ENCODE measurements at regions not wholly inside any gene's neighbourhood (a gene's known extent, or its start where the extent isn't known, plus 50 kb on each side); places are given as distances from the start of the nearest gene placed in this dataset.

DNA sequence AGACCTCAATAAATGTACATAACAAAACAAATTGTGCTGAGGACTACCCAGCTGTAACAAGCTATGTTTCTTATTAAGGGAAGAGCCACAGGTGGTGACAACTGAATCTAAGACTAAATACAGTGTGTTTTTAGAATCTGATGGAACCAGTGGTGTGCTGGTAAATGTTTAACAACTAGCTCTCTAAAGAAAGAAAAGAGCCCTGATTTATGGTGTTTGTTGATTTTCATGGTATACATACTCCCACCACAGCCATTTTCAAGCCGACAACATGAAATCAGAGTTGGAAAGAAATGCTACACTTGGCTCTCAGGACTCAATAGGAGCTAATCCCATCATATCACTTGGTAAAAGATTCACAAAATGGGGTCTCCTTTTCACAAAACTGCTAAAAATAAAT lies 89.8 kb upstream of the FNDC3B start:
- no peak for DNase-seq (ENCODE audit: low read depth)
- TF ChIP-seq, protein P1, sequence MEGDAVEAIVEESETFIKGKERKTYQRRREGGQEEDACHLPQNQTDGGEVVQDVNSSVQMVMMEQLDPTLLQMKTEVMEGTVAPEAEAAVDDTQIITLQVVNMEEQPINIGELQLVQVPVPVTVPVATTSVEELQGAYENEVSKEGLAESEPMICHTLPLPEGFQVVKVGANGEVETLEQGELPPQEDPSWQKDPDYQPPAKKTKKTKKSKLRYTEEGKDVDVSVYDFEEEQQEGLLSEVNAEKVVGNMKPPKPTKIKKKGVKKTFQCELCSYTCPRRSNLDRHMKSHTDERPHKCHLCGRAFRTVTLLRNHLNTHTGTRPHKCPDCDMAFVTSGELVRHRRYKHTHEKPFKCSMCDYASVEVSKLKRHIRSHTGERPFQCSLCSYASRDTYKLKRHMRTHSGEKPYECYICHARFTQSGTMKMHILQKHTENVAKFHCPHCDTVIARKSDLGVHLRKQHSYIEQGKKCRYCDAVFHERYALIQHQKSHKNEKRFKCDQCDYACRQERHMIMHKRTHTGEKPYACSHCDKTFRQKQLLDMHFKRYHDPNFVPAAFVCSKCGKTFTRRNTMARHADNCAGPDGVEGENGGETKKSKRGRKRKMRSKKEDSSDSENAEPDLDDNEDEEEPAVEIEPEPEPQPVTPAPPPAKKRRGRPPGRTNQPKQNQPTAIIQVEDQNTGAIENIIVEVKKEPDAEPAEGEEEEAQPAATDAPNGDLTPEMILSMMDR (IDR thresholded peaks at IDR 0.05; ENCODE audit: insufficient read depth, low read depth, low read length, missing control alignments), result no peak
- H3K4me3 ChIP-seq (ENCODE audit: low read length), result no peak overlapping the region

DNA sequence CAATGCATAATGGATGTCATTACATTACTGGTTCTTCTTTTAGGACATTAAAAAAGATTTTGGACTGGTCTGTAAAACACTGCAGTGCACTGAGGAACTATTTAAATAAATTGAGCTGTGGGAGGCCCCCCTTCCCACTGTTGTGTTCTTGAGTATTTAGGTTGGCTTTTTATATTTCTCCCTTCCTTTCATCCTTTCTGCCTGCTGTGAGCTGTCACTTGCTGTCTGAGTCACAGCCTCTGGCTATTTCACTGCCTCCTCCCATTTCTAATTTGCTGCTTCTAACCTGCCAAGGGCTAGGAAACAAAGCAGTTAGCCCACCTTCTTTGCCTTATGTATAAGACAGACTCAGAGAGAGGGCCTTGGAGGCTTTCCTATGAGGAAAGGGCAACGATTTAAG lies 89.0 kb upstream of the FNDC3B start:
- H3K4me3 ChIP-seq (ENCODE audit: low read length), result no peak overlapping the region
- DNase-seq (ENCODE audit: low read depth), result peak; percentile 69
- TF ChIP-seq, protein P1 (IDR thresholded peaks at IDR 0.05; ENCODE audit: insufficient read depth, low read depth, low read length, missing control alignments), result no peak

DNA sequence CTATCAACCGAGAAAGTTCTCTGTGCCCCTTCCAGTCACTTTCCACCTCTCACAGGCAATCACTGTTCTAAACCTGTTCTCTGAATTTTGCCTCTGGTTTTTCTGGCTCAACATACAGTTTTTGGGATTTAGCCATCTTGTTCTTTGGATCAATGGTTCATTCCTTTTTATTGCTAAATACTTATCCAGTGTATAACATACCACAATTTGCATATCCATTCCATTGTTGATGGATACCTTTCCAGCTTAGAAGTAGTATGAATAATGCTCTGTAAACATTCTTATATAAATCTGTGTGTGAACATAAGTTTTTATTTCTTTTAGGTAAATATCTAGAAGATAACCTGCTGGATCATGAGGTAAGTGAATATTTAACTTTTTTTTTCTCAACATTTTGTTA lies 87.8 kb upstream of the FNDC3B start:
- H3K4me3 ChIP-seq (ENCODE audit: low read length), result no peak overlapping the region
- DNase-seq (ENCODE audit: low read depth), result peak; percentile 35
- TF ChIP-seq, protein P1 (IDR thresholded peaks at IDR 0.05; ENCODE audit: insufficient read depth, low read depth, low read length, missing control alignments), result no peak

DNA sequence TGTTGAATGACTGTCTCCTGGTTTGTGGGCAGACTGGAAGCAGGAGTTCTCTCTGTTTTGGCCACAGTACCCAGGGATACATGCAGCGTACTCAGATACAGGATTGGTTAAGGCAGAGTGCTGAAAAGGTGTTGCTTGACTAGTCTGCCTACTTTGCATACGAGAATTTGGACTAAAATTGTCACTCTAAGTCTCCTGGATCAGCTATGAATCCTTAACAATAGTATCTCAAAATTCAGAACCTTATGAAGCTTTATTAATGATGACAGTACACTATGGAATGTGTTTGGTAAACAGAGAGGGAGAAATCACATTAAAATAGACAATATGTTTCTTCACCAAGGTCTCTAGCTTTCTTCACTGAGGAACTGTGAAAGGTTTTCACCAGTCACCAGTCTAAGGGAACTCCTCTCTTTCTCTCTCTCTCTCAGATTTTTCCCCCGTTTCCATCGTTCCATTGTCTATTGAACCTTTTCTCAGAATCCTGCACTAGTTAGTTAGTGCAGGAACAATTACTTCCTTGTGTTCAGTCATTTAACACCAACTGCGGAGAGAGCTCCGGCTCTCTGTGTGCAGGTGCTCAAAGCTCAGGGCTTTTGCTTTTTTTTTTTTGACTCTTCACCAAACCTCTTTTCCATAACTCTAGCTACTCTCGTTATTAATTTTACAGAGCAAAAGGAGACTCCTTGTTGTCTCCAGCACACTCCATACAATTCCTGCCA lies 85.9 kb upstream of the FNDC3B start:
- TF ChIP-seq, protein P1 (IDR thresholded peaks at IDR 0.05; ENCODE audit: insufficient read depth, low read depth, low read length, missing control alignments), result no peak
- no peak overlapping the region for H3K4me3 ChIP-seq (ENCODE audit: low read length)
- DNase-seq (ENCODE audit: low read depth), result peak; percentile 37

DNA sequence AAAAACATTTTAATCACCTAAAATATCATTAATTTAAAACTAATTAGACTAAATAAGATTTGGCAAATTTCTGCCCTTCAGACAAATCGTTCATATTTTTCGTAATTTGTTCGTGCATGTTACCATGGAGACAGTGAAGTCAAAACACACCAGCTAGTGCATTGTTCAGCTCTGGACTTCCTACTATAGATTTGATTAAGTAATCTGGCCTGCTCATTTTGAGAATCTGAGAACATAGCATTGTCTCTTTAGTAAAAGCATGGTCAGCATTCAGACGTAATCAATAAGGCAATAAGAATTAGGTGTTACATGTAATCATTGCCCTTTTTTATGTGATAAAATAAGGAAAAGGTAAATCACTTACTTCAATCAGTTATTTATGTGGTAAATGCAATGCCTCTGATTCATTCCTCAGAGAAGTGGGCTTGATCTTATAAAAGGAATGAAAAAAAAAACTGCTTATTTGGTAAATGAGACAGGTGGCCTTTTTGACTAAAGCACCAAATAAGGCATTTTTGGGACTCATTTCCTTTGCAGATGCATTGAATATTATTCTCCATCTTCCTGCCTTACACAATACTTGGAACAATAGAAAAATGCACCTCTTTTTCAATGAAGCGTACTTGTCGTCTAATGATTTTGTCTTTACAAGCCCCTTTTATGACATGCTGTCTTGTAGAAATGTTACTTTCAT lies 84.5 kb upstream of the FNDC3B start:
- H3K4me3 ChIP-seq (ENCODE audit: low read length), result no peak overlapping the region
- no peak for DNase-seq (ENCODE audit: low read depth)
- TF ChIP-seq, protein P1 (IDR thresholded peaks at IDR 0.05; ENCODE audit: insufficient read depth, low read depth, low read length, missing control alignments), result no peak

DNA sequence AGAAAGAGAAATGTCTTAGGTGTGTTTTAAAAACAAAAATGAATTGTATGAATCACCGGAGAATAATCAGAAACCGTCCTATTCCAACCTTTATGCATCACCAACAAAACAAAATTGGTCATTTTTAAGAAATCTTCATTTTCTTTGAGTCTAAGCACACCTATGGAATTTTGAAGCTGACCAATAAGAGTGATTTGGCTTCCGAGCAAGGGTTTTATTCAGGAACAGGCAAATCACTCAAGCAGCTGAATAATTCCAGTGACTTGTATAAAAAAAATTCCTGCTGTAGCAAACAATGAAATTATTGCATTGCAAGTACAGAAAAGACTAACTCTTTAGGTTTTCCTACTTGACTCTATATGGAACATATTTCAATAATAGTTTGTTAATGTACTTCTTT lies 83.8 kb upstream of the FNDC3B start:
- TF ChIP-seq, protein P1 (IDR thresholded peaks at IDR 0.05; ENCODE audit: insufficient read depth, low read depth, low read length, missing control alignments), result no peak
- no peak for DNase-seq (ENCODE audit: low read depth)
- H3K4me3 ChIP-seq (ENCODE audit: low read length), result no peak overlapping the region

Measured in epithelial cell of esophagus (primary cell).